ENCODE measurements at regions not wholly inside any gene's neighbourhood (a gene's known extent, or its start where the extent isn't known, plus 50 kb on each side); places are given as distances from the start of the nearest gene placed in this dataset.

GRCh38 chr18:44125446-44125845 is 555.2 kb upstream of the SETBP1 start:
- TF ChIP-seq REST (IDR thresholded peaks at IDR 0.05; ENCODE audit: insufficient read depth in 1 of 2, low read depth in 2 of 2, low read length in 2 of 2) (no peak), POLR2AphosphoS5 (IDR thresholded peaks at IDR 0.05; ENCODE audit: low read depth, low read length) (no peak), SIN3A (IDR thresholded peaks at IDR 0.05; ENCODE audit: borderline replicate concordance, insufficient read depth, low read length) (no peak), FOXP2 (optimal IDR thresholded peaks at IDR 0.05; ENCODE audit: borderline replicate concordance, extremely low read depth, extremely low read length, insufficient read depth) (no peak), TAF1 (IDR thresholded peaks at IDR 0.05; ENCODE audit: borderline replicate concordance, insufficient read depth, low read length) (no peak)

- TF ChIP-seq TAF1 (IDR thresholded peaks at IDR 0.05; ENCODE audit: borderline replicate concordance, insufficient read depth, low read length) (no peak), SIN3A (IDR thresholded peaks at IDR 0.05; ENCODE audit: borderline replicate concordance, insufficient read depth, low read length) (no peak), FOXP2 (optimal IDR thresholded peaks at IDR 0.05; ENCODE audit: borderline replicate concordance, extremely low read depth, extremely low read length, insufficient read depth) (no peak), POLR2AphosphoS5 (IDR thresholded peaks at IDR 0.05; ENCODE audit: low read depth, low read length) (no peak), REST (IDR thresholded peaks at IDR 0.05; ENCODE audit: insufficient read depth in 1 of 2, low read depth in 2 of 2, low read length in 2 of 2) (no peak)
Measured at GRCh38 chr18:44126598-44126997, 554.1 kb upstream of the SETBP1 start.

GRCh38 chr18:44128365-44128764 is 552.3 kb upstream of the SETBP1 start:
- TF ChIP-seq FOXP2 (optimal IDR thresholded peaks at IDR 0.05; ENCODE audit: borderline replicate concordance, extremely low read depth, extremely low read length, insufficient read depth), result no peak
- TF ChIP-seq REST (IDR thresholded peaks at IDR 0.05; ENCODE audit: insufficient read depth in 1 of 2, low read depth in 2 of 2, low read length in 2 of 2), result no peak
- TF ChIP-seq TAF1 (IDR thresholded peaks at IDR 0.05; ENCODE audit: borderline replicate concordance, insufficient read depth, low read length), result no peak
- TF ChIP-seq SIN3A (IDR thresholded peaks at IDR 0.05; ENCODE audit: borderline replicate concordance, insufficient read depth, low read length), result no peak
- no peak for TF ChIP-seq POLR2AphosphoS5 (IDR thresholded peaks at IDR 0.05; ENCODE audit: low read depth, low read length)

GRCh38 chr18:44130376-44130942 is 550.2 kb upstream of the SETBP1 start:
- TF ChIP-seq REST (IDR thresholded peaks at IDR 0.05; ENCODE audit: insufficient read depth in 1 of 2, low read depth in 2 of 2, low read length in 2 of 2), result no peak
- TF ChIP-seq POLR2AphosphoS5 (IDR thresholded peaks at IDR 0.05; ENCODE audit: low read depth, low read length), result no peak
- no peak for TF ChIP-seq TAF1 (IDR thresholded peaks at IDR 0.05; ENCODE audit: borderline replicate concordance, insufficient read depth, low read length)
- no peak for TF ChIP-seq FOXP2 (optimal IDR thresholded peaks at IDR 0.05; ENCODE audit: borderline replicate concordance, extremely low read depth, extremely low read length, insufficient read depth)
- no peak for TF ChIP-seq SIN3A (IDR thresholded peaks at IDR 0.05; ENCODE audit: borderline replicate concordance, insufficient read depth, low read length)

All from PFSK-1 (cell line).